Ascending aorta (tissue), 2 donors: ENCODE measurements at regions not wholly inside any gene's neighbourhood (a gene's known extent, or its start where the extent isn't known, plus 50 kb on each side); places are given as distances from the start of the nearest gene placed in this dataset.
A peak's percentile ranks its signal among the peaks of the same experiment; 100 is the strongest.

ENCODE experiments used
- DNase-seq, 2 donors: peaks; one replicate each; pipeline ENCODE4 v3.0.0-alpha.2; 2019; ENCODE audit warnings: low spot score in 2 of 2
- H3K27ac ChIP-seq, 2 donors: fragments of 200-600 bp; sonication (generic); one replicate each; pipeline ENCODE4 v1.5.1; 2016 to 2017; ENCODE audit warnings: mild to moderate bottlenecking in 1 of 2
- H3K27me3 ChIP-seq: fragments of 200-600 bp; sonication (generic); one replicate; pipeline ENCODE4 v1.5.1; 2017
- H3K36me3 ChIP-seq, 2 donors: fragments of 200-600 bp; sonication (generic); one replicate each; pipeline ENCODE4 v1.5.1; 2016
- H3K4me1 ChIP-seq, 2 donors: fragments of 200-600 bp; sonication (generic); one replicate each; pipeline ENCODE4 v1.5.1; 2016 to 2017; ENCODE audit warnings: mild to moderate bottlenecking in 1 of 2
- H3K4me3 ChIP-seq, 2 donors: fragments of 200-600 bp; sonication (generic); one replicate each; pipeline ENCODE4 v1.5.1; 2016 to 2017; ENCODE audit warnings: mild to moderate bottlenecking in 1 of 2
- H3K9me3 ChIP-seq, 2 donors: fragments of 200-600 bp; sonication (generic); one replicate each; pipeline ENCODE4 v1.5.1; 2016
- intact Hi-C: fragments of 100-400 bp; cut with DNase I; formaldehyde crosslinking; loops from one replicate; pipeline ENCODE4 v1.15.1; 2023
- TF ChIP-seq, protein P1 (sequence below), 3 experiments: fragments of 200-600 bp in 2 of 3; fragments of 450-650 bp in 1 of 3; sonication (generic) in 2 of 3; IDR thresholded peaks; one replicate each; pipeline ENCODE4 v1.5.1; 2016 to 2019; ENCODE audit warnings: antibody characterized with exemption in 3 of 3, mild to moderate bottlenecking in 1 of 3, moderate library complexity in 1 of 3

DNA sequence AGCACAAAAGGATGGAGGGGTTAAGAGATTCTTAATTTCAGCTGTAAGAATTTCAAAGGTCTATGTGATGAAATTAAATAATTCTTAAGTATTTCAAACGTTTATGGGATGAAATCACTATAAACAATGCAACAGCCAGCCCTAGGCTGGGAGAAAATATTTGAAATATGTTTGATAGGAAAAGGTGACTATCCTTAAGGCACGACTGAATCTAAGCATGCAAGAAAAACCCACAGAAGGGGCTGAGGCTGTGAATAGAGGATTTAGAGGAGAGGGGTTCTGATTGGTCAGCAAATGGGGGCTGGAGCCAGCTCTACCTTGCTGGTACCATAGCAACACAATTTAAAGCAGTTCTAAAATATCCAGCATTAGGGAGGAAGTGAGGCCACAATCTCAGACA, 220.8 kb upstream of the ATP10A start:
- H3K27ac ChIP-seq, result no peak overlapping the region
- intact Hi-C loops, result loop anchor here (5.0 to 10.0 kb wide), 5 partner anchors 222 to 647 kb away; partner anchors contain the start of genes ATP10A and UBE3A
- no peak for DNase-seq
- no peaks in the 10 kb centered on the region for H3K9me3 ChIP-seq
- peaks cover 0 to 7% of the 10 kb centered on the region in 2 donors for H3K4me1 ChIP-seq
- H3K4me3 ChIP-seq, result no peak overlapping the region
- no peaks in the 10 kb centered on the region for H3K36me3 ChIP-seq
- H3K27me3 ChIP-seq, result no peaks in the 10 kb centered on the region
- TF ChIP-seq, protein P1, sequence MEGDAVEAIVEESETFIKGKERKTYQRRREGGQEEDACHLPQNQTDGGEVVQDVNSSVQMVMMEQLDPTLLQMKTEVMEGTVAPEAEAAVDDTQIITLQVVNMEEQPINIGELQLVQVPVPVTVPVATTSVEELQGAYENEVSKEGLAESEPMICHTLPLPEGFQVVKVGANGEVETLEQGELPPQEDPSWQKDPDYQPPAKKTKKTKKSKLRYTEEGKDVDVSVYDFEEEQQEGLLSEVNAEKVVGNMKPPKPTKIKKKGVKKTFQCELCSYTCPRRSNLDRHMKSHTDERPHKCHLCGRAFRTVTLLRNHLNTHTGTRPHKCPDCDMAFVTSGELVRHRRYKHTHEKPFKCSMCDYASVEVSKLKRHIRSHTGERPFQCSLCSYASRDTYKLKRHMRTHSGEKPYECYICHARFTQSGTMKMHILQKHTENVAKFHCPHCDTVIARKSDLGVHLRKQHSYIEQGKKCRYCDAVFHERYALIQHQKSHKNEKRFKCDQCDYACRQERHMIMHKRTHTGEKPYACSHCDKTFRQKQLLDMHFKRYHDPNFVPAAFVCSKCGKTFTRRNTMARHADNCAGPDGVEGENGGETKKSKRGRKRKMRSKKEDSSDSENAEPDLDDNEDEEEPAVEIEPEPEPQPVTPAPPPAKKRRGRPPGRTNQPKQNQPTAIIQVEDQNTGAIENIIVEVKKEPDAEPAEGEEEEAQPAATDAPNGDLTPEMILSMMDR (IDR thresholded peaks at IDR 0.05), result no peak

DNA sequence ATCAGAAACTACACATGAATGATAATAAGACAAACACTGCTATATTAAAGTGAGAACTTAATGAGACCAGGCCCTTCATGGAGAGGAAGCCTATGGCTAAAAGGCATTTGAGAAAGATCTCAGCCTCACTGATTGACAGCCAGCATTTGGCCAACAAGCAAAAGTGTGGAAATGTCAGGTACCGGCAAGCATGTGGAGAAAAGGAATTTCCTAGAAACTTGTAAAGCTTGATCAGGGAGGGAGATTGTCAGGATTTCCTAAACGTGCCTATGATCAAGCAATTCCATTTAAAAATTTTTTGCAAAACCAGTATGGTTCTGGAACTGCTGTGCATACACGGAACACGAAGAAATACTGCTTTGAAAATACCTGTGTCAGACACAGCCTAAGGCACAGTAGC, 220.3 kb upstream of the ATP10A start:
- intact Hi-C loops, result loop anchor here (5.0 to 10.0 kb wide), 5 partner anchors 221 to 646 kb away; partner anchors contain the start of genes ATP10A and UBE3A
- H3K27ac ChIP-seq, result peak overlapping the region; percentile 89 to 92
- no peak for DNase-seq
- peaks cover 0 to 7% of the 10 kb centered on the region in 2 donors for H3K4me1 ChIP-seq
- H3K36me3 ChIP-seq, result no peaks in the 10 kb centered on the region
- H3K27me3 ChIP-seq, result no peaks in the 10 kb centered on the region
- no peaks in the 10 kb centered on the region for H3K9me3 ChIP-seq
- TF ChIP-seq, protein P1 (IDR thresholded peaks at IDR 0.05), result no peak
- H3K4me3 ChIP-seq, result no peak overlapping the region

DNA sequence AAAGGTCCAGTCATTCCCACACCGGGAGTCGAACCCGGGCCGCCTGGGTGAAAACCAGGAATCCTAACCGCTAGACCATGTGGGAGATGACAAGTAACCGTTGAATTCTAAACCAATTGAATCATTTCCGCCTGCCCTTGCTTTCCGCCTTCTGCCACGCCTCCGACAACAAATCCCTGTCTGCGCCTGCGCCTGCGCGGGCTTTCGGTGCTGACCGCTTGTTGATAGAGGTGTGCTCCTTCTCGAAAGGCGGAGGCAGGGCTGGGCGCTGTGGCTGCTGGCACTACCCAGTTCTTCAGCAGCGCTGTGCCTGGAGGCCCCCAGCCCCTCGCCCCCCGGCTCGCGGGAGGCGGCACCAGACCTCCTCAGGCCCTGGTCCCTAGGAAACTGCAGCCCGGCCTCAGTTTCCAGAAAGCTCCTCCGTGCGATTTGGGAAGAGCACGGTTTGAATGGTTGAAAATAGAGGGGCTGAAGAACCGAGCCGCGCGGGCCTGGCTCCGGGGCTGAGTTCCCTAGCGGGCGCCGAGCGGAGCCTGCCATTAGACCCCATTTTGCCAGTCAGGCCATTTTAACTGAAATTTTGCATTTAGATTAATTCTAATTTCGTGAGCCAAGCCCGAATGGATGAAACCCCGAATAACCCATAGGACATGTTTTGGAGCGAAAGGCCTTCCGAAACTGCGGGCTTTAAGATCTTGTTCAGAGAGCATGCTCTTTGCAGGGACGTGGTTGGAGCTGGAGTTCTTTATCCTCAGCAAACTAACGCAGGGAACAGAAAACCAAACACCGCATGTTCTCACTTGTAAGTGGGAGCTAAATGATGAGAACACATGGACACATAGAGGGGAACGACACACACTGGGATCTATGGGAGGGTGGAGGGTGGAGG, 219.3 kb upstream of the ATP10A start:
- Histone ChIP-seq H3K27ac (peak overlapping the region; percentile 89 to 92), H3K27me3 (no peaks in the 10 kb centered on the region), H3K4me1 (peaks cover 0 to 7% of the 10 kb centered on the region in 2 donors), H3K4me3 (peak overlapping the region; percentile 68 to 89), H3K9me3 (no peaks in the 10 kb centered on the region), H3K36me3 (no peaks in the 10 kb centered on the region)
- TF ChIP-seq, protein P1 (IDR thresholded peaks at IDR 0.05), result peak in 1 of 3 experiments; percentile 15
- DNase-seq, result peak; percentile 90 to 99
- intact Hi-C loops, result loop anchor here (5.0 to 10.0 kb wide), 5 partner anchors 220 to 645 kb away; partner anchors contain the start of genes ATP10A and UBE3A

DNA sequence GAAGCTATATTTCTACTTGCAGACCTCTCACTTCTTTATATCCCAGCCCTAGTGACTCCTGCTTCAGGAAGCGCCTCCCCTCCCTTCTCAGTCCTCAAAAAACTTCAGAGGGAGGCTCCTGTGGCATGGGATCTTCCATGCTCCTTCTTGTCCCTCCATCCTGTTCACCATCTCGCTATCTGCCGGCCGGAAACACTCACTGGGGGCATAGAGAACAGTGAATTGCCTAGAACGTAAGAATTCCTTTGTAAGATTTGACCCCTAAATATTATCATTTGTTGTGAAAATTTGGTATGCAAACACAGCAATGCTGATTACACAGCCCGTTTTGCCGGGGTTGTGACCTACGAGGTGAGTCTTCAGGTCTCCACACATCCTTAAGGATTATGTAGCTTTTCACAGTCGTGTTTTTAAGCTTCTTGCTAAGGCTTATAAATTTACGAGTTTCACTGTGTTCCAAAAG, 218.7 kb upstream of the ATP10A start:
- TF ChIP-seq, protein P1 (IDR thresholded peaks at IDR 0.05), result no peak
- no peaks in the 10 kb centered on the region for H3K36me3 ChIP-seq
- H3K4me1 ChIP-seq, result peaks cover 0 to 7% of the 10 kb centered on the region in 2 donors
- no peaks in the 10 kb centered on the region for H3K9me3 ChIP-seq
- H3K27ac ChIP-seq, result peak overlapping the region; percentile 63 to 78
- DNase-seq, result no peak
- H3K4me3 ChIP-seq, result peak overlapping the region in 1 of 2 donors; percentile 6
- no peaks in the 10 kb centered on the region for H3K27me3 ChIP-seq
- intact Hi-C loops, result loop anchor here (5.0 to 10.0 kb wide), 5 partner anchors 219 to 644 kb away; partner anchors contain the start of genes ATP10A and UBE3A

DNA sequence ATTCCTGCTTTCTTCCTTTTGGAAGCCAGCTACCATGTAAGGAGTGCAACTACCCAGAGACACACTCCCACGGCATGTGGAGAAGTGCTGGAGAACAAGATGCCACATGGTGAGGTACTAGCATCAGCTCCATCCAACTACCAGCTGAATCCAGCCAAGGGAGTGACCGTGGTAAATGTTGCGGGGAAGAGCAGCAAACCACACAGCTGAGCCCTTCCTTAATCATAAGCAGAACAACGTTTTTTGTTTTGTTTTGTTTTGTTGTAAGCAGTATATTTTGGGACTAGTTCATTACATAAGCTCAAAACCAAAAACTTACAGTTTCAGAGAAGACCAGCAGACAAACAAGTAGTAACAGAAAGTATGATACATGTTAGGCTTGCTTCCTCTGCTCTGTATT, 212.6 kb upstream of the ATP10A start:
- no peak for DNase-seq
- H3K27ac ChIP-seq, result no peak overlapping the region
- intact Hi-C loops, result loop anchor here (5.0 kb wide), 1 partner anchor 383 kb away; no protein-coding TSS in a partner anchor
- no peaks in the 10 kb centered on the region for H3K9me3 ChIP-seq
- no peak overlapping the region for H3K4me3 ChIP-seq
- H3K4me1 ChIP-seq, result no peaks in the 10 kb centered on the region
- no peaks in the 10 kb centered on the region for H3K27me3 ChIP-seq
- H3K36me3 ChIP-seq, result no peaks in the 10 kb centered on the region
- TF ChIP-seq, protein P1 (IDR thresholded peaks at IDR 0.05), result no peak
